CD14-positive monocyte (primary cell): ENCODE measurements at regions not wholly inside any gene's neighbourhood (a gene's known extent, or its start where the extent isn't known, plus 50 kb on each side); places are given as distances from the start of the nearest gene placed in this dataset.

ENCODE experiments used
- DNase-seq, 3 donors: peaks; one replicate each; pipeline ENCODE4 v3.0.0-alpha.2; 2011 to 2022
- H2AFZ ChIP-seq: 2 replicates; pipeline ENCODE4 v1.6.0; 2012; ENCODE audit warnings: mild to moderate bottlenecking, low read depth, low read length, inconsistent platforms; ENCODE audit not compliant: insufficient read depth, poor library complexity, severe bottlenecking
- H3K27ac ChIP-seq, 2 donors: 1 replicate in 1 of 2; 2 replicates in 1 of 2; pipeline ENCODE4 v1.5.1; 2012 to 2013; ENCODE audit warnings: low read length in 2 of 2, control low read depth in 1 of 2, inconsistent platforms in 1 of 2, low read depth in 1 of 2, mild to moderate bottlenecking in 1 of 2
- H3K27me3 ChIP-seq, 2 donors: one replicate each; pipeline versions ENCODE4 v1.6.0 to v1.6.1; 2011 to 2013; ENCODE audit warnings: low read length in 2 of 2; ENCODE audit not compliant: control insufficient read depth in 2 of 2, insufficient read depth in 2 of 2
- H3K36me3 ChIP-seq, 2 donors: replicated peaks in 1 of 2; 1 replicate in 1 of 2; 2 replicates in 1 of 2; pipeline versions ENCODE4 v1.5.1 to v1.6.1; 2012 to 2013; ENCODE audit warnings: low read length in 2 of 2, control low read depth in 1 of 2, inconsistent platforms in 1 of 2, mild to moderate bottlenecking in 1 of 2; ENCODE audit not compliant: insufficient read depth in 2 of 2, control insufficient read depth in 1 of 2
- H3K4me1 ChIP-seq, 2 donors: 1 replicate in 1 of 2; 2 replicates in 1 of 2; pipeline versions ENCODE4 v1.5.1 to v1.6.1; 2012 to 2013; ENCODE audit warnings: low read length in 2 of 2, control low read depth in 1 of 2, inconsistent platforms in 1 of 2, mild to moderate bottlenecking in 1 of 2, moderate library complexity in 1 of 2; ENCODE audit not compliant: insufficient read depth in 2 of 2, control insufficient read depth in 1 of 2
- H3K4me2 ChIP-seq: replicated peaks from 2 replicates; pipeline ENCODE3; 2012; ENCODE audit warnings: low read length, moderate library complexity, mild to moderate bottlenecking; ENCODE audit not compliant: poor library complexity, severe bottlenecking; ENCODE audit errors: extremely low read depth
- H3K4me3 ChIP-seq, 3 experiments: fragments of 200-600 bp in 1 of 3; sonication (generic) in 1 of 3; replicated peaks in 1 of 3; 1 replicate in 2 of 3; 2 replicates in 1 of 3; pipeline ENCODE4 v1.5.1; 2011 to 2013; ENCODE audit warnings: low read length in 3 of 3, mild to moderate bottlenecking in 3 of 3, control low read depth in 2 of 3, low read depth in 2 of 3, inconsistent platforms in 1 of 3, moderate library complexity in 1 of 3
- H3K79me2 ChIP-seq: 2 replicates; pipeline ENCODE4 v1.6.0; 2012; ENCODE audit warnings: mild to moderate bottlenecking, control low read depth, inconsistent platforms, low read length, moderate library complexity; ENCODE audit not compliant: insufficient read depth
- H3K9ac ChIP-seq: 2 replicates; pipeline ENCODE4 v1.6.0; 2017; ENCODE audit warnings: low read length, mild to moderate bottlenecking; ENCODE audit not compliant: insufficient read depth, poor library complexity, severe bottlenecking
- H3K9me3 ChIP-seq, 2 donors: replicated peaks in 1 of 2; 1 replicate in 1 of 2; 2 replicates in 1 of 2; pipeline versions ENCODE4 v1.5.1 to v1.6.1; 2012 to 2013; ENCODE audit warnings: low read length in 2 of 2, control low read depth in 1 of 2; ENCODE audit not compliant: control insufficient read depth in 1 of 2, insufficient read depth in 1 of 2
- H4K20me1 ChIP-seq: 2 replicates; pipeline ENCODE4 v1.6.0; 2012; ENCODE audit warnings: mild to moderate bottlenecking, low read length, control low read depth, moderate library complexity; ENCODE audit not compliant: insufficient read depth
- H3K27ac Mint-ChIP-seq, 7 donors: one replicate each; pipeline ENCODE4 v1.8.0; 2020; ENCODE audit warnings: mild to moderate bottlenecking in 7 of 7, mixed read lengths in 7 of 7, moderate library complexity in 6 of 7, inconsistent platforms in 2 of 7
- H3K27me3 Mint-ChIP-seq, 3 donors: one replicate each; pipeline ENCODE4 v1.8.0; 2021 to 2022; ENCODE audit warnings: low read depth in 3 of 3, mild to moderate bottlenecking in 3 of 3, mixed read lengths in 3 of 3, moderate library complexity in 3 of 3, inconsistent platforms in 1 of 3
- H3K36me3 Mint-ChIP-seq, 2 donors: one replicate each; pipeline ENCODE4 v1.8.0; 2020; ENCODE audit warnings: mixed read lengths in 2 of 2, inconsistent platforms in 1 of 2, mild to moderate bottlenecking in 1 of 2
- H3K4me1 Mint-ChIP-seq: one replicate; pipeline ENCODE4 v1.8.0; 2020; ENCODE audit warnings: mild to moderate bottlenecking, mixed read lengths
- H3K4me3 Mint-ChIP-seq, 2 donors: one replicate each; pipeline ENCODE4 v1.8.0; 2020; ENCODE audit warnings: mild to moderate bottlenecking in 2 of 2, mixed read lengths in 2 of 2, moderate library complexity in 1 of 2
- H3K9me3 Mint-ChIP-seq, 7 donors: one replicate each; pipeline ENCODE4 v1.8.0; 2020 to 2022; ENCODE audit warnings: mixed read lengths in 7 of 7, mild to moderate bottlenecking in 6 of 7, moderate library complexity in 6 of 7, inconsistent platforms in 2 of 7
- CTCF ChIP-seq: fragments of 200-600 bp; IDR thresholded peaks from one replicate; pipeline ENCODE4 v1.8.0; 2022; ENCODE audit warnings: antibody characterized with exemption, mild to moderate bottlenecking
- WGBS: methylation state at CpG from one replicate; pipeline ENCODE4 v1.1.5; 2013; ENCODE audit warnings: missing lambda C conversion rate; ENCODE audit not compliant: insufficient coverage; 5-methylcytosine and 5-hydroxymethylcytosine counted together
- intact Hi-C, 2 donors: fragments of 100-400 bp; cut with micrococcal nuclease; formaldehyde crosslinking; loops; one replicate each; pipeline versions ENCODE4 v1.15.0 to v1.15.1; 2023

DNA sequence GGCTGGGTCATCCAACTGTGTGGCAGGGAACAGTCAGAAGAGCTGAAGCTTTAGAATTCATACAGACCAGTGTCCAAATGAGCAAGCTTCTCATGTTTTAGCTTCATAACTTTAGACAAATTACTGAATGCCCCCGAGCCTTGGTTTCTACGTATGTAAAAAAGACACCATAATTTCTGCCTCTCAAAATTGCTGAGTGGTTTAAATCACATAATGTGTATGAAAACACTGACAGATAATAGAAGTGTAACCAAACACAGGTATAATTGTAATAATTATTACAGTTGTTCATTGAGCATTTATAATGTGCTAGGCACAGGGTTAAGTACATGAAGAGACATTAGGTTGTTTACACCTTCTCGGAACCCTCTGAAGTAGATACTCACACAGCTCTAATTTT is 207.2 kb downstream of the IGSF11 start:
- Mint-ChIP-seq H3K27me3 (peaks cover 2% of the 10 kb centered on the region in 3 donors), H3K4me1 (no peaks in the 10 kb centered on the region), H3K36me3 (no peaks in the 10 kb centered on the region), H3K27ac (no peak overlapping the region), H3K4me3 (no peak overlapping the region), H3K9me3 (peaks cover 0 to 2% (median 0%) of the 10 kb centered on the region in 7 donors)
- intact Hi-C loops = no loop called here
- 100% methylated on average over 1 of the region's 3 CpGs for WGBS
- no peaks in the 10 kb centered on the region for H3K36me3 ChIP-seq
- DNase-seq = no peak
- H4K20me1 ChIP-seq = no peaks in the 10 kb centered on the region
- no peak overlapping the region for H3K4me3 ChIP-seq
- no peak overlapping the region for H3K27ac ChIP-seq
- H3K9me3 ChIP-seq = no peaks in the 10 kb centered on the region
- H3K79me2 ChIP-seq = no peaks in the 10 kb centered on the region
- H3K27me3 ChIP-seq = no peaks in the 10 kb centered on the region
- no peak overlapping the region for H2AFZ ChIP-seq
- no peak for TF ChIP-seq CTCF
- H3K9ac ChIP-seq = no peak overlapping the region
- no peak overlapping the region for H3K4me2 ChIP-seq
- H3K4me1 ChIP-seq = no peaks in the 10 kb centered on the region

GRCh38 chr3:118828351-118828750 is 206.3 kb downstream of the IGSF11 start:
- Histone ChIP-seq H4K20me1 (no peaks in the 10 kb centered on the region), H3K9me3 (no peaks in the 10 kb centered on the region), H3K36me3 (no peaks in the 10 kb centered on the region), H3K79me2 (no peaks in the 10 kb centered on the region), H3K4me2 (no peak overlapping the region), H3K4me3 (no peak overlapping the region), H3K27me3 (no peaks in the 10 kb centered on the region), H3K4me1 (no peaks in the 10 kb centered on the region), H3K9ac (no peak overlapping the region), H3K27ac (no peak overlapping the region), H2AFZ (no peak overlapping the region)
- TF ChIP-seq CTCF = no peak
- 100% methylated on average over 1 of the region's 4 CpGs for WGBS
- no peak for DNase-seq
- no peaks in the 10 kb centered on the region for H3K4me1 Mint-ChIP-seq
- intact Hi-C loops = no loop called here
- no peaks in the 10 kb centered on the region for H3K36me3 Mint-ChIP-seq
- no peak overlapping the region for H3K27ac Mint-ChIP-seq
- H3K9me3 Mint-ChIP-seq = peaks cover 0 to 2% (median 0%) of the 10 kb centered on the region in 7 donors
- no peak overlapping the region for H3K4me3 Mint-ChIP-seq
- peaks cover 0 to 2% (median 0%) of the 10 kb centered on the region in 3 donors for H3K27me3 Mint-ChIP-seq
